Hypothalamus (tissue), 51 donors: ENCODE measurements at regions not wholly inside any gene's neighbourhood (a gene's known extent, or its start where the extent isn't known, plus 50 kb on each side); places are given as distances from the start of the nearest gene placed in this dataset.
"Not testable (repeated sequence)": the region's sequence is repeated elsewhere in the genome, so short reads cannot be mapped to it uniquely, and the experiment has no call there.

Experiments used
- DNase-seq, 51 donors: peaks; one replicate each; lab custom pipeline; 2025; lab: John Stamatoyannopoulos, UW

DNA sequence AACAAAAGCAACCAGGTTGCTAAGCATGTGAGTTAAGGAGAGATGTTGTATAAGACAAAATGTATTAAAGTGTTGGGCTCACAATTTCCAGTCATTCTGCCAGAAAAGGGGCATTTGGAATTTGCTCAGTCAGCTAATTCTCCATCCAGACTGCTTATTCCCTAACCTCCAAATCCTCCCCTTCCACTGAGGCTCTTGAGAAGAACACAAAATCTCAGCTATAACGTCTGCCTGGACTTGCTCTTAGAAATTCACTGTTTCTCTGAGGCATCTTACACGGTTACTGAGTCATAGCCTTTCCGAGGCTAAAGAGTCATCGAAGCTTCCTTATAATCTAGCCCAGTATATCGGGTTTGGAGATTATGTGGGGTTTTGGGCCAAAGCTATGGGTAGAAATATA lies 548.2 kb upstream of the ADGRL4 start:
- DNase-seq, result no peak

- DNase-seq, result no peak
Measured at GRCh38 chr1:79551321-79551720, 544.8 kb upstream of the ADGRL4 start.

- no peak for DNase-seq
Measured at GRCh38 chr1:79550402-79550801, 543.9 kb upstream of the ADGRL4 start.

GRCh38 chr1:79549201-79549600 lies 542.7 kb upstream of the ADGRL4 start:
- DNase-seq, result no peak

DNA sequence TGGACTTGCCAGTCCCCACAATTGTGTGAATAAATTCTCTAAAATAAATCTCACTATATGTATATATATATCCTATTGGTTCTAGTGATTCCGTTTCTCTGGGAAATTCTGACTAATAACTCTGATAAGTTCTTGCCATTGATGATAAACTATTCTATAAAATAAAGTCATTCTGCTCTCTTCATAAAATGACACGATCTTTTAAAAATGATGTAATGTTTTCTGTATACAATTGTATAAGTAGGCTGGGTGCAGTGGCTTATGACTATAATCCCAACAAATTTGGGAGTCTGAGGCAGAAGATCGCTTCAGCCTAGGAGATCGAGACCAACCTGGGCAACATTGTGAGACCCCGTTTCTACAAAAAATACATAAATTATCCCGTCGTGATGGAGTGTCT lies 541.0 kb upstream of the ADGRL4 start:
- DNase-seq, result no peak

DNA sequence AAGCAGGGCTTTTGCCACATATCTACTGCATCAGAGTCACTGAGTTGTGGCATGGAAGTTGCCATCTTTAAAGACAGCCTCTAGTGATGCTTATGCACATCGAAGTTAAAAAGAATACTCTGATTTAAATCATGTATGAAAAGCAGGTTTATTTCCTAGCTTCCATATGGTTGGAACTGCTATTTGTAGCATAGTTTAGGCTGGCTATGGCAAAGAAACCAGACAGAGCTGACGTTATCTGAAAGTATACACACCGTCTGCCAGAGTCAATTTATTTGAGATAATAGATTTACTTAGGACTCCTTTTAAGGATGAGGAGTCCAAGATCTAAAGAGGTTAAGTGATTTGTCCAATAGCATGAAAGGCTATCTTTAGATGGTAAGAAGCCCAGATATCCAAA lies 536.9 kb upstream of the ADGRL4 start:
- DNase-seq, result no peak

DNA sequence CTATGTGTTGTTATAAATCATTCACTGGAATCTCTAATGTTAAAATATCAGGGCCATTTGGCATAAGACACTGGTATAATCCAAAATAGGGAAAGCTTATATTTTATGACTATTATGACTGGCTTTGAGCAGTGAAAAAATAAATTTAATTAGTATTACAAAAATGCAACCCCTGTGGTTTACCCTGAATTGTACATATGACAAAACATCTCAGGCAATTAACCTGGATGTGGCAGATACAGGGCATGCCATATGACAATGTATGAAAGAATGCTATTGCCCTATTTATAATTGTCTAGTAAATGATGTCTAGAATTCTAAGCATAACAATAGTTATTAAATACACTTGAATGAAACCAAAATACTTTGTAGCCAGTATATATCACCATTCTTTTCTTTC lies 532.5 kb upstream of the ADGRL4 start:
- no peak for DNase-seq

DNA sequence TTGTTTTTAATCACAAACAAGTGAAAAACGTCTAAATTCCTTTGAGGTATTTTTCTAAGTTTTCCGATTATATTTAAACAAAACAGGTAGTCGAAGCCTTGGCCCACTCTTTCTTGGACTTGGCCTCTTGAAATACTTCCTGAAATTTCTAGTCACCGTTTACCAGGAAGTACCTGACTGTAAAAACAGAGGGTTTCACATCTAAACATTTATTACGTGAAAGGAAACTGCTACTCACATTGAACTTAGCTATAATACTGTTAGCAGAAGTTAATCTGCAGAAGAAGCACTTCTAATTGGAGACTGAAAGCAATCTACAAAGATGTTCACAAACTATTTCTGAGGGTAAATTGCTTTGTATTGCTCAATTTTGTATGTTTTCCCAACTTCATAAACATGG lies 526.0 kb upstream of the ADGRL4 start:
- DNase-seq, result no peak

DNA sequence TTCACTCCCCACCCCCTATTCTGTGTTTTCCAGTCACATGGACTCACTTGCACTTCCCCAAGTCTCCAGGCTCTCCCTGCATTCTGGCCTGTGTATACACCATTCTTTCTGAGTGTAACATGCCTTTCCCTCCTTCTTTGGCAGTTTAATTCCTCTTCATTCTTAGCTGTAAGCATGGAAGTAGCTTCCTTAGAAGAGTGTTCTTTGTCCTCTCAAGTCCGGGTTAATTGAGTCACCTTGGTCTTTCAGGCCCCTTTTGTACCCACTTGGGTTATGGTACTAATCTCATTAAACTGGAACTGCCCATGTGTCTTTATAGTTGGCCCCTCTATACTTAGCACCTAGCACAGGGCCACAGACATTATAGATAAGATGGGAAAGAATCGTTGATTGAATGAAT lies 525.3 kb upstream of the ADGRL4 start:
- no peak for DNase-seq

DNA sequence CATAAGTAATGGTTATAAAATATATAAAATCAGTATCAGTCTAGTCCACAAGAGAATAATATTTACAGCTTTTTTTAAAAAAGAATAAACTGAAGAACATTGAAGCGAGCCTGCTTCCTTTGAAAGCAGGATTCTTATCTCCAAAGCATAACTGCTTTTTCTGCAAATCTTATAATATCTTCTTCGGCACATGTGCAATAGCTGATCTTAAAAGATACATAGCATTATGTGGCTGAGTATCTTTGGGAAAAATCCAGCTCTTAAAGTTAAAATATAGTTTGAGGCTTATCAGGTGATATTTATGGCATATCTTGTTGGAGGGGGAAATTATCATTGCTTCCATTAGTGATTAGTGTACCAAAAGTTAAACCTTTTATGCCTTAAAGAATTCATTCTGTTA lies 523.9 kb upstream of the ADGRL4 start:
- DNase-seq, result no peak

DNA sequence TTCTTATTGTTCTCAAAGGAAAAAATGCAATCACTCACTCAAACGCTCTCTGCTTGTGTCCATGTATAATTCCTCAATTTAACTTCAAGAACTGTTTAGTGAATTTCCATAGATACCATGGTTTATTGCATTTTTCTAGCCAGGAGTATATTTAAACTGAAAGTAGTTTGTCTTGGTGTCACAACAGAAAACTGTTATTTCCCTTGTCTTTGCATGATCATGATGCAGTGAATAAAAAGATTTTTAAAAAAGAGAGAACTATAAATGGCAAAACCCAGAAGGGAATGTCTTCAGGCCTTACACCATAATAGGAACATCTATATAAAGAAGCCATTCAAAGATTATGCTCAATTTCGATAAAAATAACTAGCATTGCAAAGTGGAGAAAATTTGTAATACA lies 523.5 kb upstream of the ADGRL4 start:
- DNase-seq, result no peak

DNA sequence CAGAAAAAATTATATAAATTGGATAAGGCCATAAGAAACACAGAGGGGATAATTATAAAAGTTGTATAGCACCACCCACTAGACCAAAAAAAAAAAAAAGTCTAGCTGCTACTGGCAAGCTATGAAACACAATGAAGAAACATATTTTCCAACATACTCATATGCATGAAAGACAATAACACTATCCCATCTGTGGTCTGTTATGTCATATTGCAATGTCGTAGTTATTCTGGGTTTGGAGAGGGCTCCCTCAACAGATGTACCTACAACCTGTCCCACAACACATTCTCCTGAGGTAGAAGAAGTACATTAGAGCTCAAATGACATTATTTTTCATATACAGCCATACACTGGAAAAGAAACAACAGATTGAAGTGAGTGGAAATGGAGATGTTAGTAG lies 517.6 kb upstream of the ADGRL4 start:
- DNase-seq, result no peak

GRCh38 chr1:79519084-79519760 lies 512.7 kb upstream of the ADGRL4 start:
- DNase-seq, result no peak

- no peak for DNase-seq
Measured at GRCh38 chr1:79517470-79518224, 511.1 kb upstream of the ADGRL4 start.

- no peak for DNase-seq
Measured at GRCh38 chr1:79507770-79508169, 501.2 kb upstream of the ADGRL4 start.

- DNase-seq, result no peak
Measured at GRCh38 chr1:79501153-79501552, 494.6 kb upstream of the ADGRL4 start.

DNA sequence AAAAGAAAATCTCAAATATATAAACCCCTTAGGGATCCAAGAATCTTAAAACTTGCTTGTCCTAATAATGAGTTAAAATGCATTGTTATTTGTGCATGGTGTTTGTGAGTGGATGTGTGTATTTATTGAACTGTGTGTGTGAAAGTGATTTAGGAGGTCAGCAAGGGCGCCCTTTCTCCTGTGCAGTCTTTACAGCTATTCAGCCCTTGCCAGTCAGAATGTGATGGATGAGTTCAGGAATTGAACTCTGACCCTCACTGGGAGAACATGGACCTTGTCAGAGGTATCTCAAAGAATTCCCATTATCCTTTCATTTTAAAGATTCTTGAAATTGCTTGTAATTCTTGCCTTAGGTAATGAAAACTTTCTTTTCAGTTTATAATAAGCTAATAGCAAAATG lies 493.0 kb upstream of the ADGRL4 start:
- DNase-seq, result no peak

DNA sequence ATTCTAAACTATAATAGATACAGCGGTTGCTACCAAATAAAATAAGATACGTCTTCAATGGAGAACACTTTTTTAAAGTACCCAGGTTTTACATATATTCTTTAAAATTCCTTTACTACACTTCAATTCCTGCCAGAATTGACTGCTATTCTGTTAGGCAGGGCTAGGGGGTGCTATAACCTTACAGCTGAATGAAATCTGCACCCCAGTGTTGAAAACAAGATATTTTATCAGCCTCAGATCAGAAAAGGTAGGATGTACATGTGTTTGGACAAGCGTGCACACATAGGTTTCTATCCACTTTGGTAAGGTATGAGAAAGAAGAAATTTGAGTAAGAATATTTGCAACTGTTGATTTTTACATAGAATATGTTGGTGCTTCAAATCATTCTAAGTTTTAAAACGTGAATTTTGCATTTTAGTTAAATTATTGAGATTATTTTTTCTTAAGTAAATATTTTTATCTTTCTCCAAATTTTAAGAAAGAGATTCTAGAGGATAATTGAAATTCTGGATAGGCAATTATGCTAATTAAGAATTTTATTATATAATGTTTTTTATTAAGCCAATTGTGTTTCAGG lies 490.8 kb upstream of the ADGRL4 start:
- peak in 1 of 51 donors; percentile 6 for DNase-seq

- no peak for DNase-seq
Measured at GRCh38 chr1:79496129-79496528, 489.6 kb upstream of the ADGRL4 start.

DNA sequence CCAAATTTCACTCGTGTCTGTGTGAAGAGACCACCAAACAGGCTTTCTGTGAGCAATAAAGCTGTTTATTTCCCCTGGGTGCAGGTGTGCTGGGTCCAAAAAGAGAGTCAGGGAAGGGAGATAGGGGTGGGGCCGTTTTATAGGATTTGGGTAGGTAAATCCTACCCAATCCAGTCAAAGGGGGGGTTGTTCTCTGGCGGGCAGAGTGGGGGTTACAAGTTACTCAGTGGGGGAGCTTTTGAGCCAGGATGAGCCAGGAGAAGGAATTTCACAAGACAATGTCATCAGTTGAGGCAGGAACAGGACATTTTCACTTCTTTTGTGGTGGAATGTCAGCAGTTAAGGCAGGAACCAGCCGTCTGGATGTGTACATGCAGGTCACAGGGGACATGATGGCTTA lies 487.2 kb upstream of the ADGRL4 start:
- DNase-seq, result not testable (repeated sequence)

GRCh38 chr1:79488572-79489121 lies 482.1 kb upstream of the ADGRL4 start:
- DNase-seq, result not testable (repeated sequence)
